ENCODE measurements at regions not wholly inside any gene's neighbourhood (a gene's known extent, or its start where the extent isn't known, plus 50 kb on each side); places are given as distances from the start of the nearest gene placed in this dataset.

DNA sequence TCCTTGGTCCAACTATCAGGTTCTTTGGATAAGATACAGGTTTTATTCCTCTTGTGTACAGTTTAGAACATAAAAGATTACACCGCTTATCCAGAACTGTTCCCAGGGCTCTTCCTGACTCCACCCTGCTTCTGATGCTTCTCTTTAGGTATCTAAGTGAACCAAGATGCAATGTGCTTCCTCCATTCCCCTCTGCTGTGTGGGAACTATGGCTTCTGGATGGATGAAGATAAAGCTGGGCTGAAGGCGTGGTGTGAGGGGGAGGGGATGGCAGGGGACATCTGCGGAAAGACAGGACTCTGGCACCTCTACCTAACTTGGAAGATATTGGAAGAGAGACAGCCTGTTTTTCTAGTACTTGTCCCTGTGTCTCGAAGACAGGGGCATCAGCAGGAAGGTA is 209.9 kb upstream of the TBX20 start:
- DNase-seq (ENCODE audit: insufficient read length, low spot score) (no peak), FAIRE-seq (no peak)

DNA sequence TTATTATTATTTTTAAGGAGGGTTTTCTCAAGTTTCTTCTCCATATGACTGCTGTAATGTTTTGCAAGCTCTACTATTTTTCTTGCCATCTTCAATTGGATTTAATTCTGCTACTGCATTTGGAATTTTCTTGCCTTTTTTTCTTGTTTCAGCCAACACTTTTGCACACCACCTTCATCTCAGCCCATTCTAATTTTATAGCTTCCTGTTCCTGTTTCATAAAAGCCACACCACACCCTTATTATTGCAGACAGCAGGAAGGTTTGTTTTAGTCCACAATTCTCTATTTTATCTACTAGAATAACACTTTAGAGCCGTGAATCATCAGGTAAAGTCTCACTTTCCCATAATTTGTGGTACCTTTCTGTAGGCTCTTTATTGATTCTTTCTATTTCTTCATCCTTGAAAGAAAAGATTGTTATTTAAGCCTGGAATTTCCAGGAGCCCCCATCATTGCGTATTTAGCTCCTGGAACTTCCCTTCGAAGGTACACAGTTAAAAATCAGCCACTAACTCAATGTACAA is 209.3 kb upstream of the TBX20 start:
- no peak for DNase-seq (ENCODE audit: insufficient read length, low spot score)
- no peak for FAIRE-seq

DNA sequence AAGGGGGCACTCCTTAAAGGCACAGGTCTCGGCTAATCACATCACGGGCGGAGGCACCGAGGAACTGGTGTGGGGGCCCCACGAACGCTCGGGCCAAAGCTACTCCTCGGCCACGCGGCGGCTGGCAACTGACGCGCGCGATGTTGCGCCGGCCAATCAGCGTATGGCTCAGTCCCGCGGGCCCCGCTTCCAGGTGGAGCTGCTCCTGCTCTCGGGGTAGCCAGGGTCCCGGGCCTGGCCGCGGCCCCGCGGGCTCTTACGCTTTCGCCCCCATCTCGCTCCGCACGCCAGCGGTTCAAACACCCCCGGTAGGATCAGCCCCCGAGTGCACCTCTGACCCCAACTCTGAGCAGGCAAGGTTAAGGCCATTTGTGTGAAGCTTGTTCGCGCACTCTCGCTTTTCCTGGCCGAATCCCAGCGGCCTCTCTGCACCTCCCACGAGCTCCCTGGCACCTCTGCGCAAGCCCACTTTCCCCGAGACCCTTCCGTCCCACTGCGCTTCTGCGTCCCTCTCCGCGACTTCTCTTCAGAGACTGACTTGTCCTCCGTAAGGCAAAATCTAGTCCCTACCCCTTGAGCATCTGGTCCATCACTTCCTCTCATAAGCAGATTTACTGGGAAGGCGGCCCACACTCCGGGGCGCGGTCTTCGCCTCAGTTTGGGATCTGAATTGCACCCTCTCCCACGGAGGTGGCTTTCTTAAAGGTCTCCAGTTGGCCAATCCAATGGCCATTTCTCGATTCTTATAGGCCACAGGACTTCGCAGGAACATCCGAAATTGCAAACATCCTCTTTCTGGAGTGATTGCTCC is 200.9 kb upstream of the TBX20 start:
- no peak for DNase-seq (ENCODE audit: insufficient read length, low spot score)
- no peak for FAIRE-seq

DNA sequence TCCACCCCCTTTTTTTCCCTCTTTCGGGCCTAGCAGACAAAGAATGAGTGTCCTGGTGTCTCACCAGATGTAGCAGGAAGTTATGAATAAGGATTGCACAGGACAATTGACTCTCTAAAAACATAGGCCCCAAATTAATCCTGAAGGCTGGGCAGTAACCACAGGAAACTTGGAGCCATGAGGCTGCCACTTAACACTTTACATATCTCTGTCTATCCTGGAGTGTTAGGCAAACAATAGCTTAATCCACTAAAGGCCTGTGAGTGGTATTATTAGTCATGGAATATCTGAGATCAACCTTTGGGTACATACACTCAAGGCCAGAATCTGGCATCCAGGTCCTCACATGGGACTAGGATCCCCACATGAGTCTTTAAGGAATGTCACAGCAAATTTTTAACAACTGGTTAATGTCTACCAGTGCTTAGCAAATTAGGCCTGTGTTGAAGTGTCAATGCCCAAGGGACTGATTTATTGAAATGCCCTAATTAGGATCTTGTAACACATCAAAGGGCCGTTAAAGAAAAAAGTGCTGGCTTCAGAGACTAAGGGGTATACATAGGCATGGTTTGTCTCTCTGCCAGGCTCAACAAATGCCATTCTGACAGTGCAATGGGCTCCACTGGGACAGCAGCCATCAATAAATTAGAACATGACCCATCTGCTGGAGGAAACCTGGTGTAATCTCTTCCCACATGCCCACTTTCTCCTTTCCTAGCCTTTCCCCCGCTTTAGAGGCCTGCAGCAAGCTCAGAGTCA is 196.7 kb upstream of the TBX20 start:
- no peak for DNase-seq (ENCODE audit: insufficient read length, low spot score)
- no peak for FAIRE-seq

DNA sequence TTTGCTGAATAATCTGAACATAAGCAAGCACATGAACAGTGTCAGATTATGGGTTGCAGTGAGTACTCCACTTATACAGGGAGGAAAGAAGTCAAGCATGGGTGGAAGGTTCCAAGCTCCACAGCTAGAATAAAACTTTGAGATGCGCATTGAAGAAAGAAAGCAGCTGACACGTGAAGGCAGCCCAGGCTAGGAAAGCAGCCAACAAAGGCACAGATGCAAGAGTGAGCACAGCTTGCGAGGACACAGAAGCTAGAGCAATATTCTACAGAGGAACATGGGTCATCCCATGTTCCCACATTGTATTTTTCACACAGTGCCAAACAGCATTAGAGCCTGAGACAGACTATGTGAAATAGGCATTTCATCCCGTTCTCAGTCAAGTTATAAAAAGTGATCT is 194.6 kb upstream of the TBX20 start:
- no peak for FAIRE-seq
- DNase-seq (ENCODE audit: insufficient read length, low spot score): no peak

DNA sequence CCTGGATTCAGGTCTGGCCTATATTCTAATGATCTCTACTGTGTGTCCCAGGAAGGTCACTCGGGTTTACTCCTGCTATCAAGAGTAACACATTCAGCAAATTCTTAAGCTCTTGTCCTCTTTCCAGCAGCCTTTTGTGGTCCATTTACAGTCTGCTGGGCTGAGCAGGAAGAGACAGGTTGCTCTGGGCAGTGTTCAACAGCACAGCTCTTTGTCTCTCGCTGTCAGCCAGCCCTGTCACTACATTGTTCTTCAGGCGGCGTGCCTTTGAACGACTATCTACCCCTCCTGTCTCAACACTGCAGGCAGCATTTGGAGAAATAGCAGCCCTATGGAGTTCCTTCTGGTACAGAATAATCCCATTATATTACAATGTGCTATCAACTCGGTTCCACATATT is 192.2 kb upstream of the TBX20 start:
- DNase-seq (ENCODE audit: insufficient read length, low spot score): no peak
- no peak for FAIRE-seq

DNA sequence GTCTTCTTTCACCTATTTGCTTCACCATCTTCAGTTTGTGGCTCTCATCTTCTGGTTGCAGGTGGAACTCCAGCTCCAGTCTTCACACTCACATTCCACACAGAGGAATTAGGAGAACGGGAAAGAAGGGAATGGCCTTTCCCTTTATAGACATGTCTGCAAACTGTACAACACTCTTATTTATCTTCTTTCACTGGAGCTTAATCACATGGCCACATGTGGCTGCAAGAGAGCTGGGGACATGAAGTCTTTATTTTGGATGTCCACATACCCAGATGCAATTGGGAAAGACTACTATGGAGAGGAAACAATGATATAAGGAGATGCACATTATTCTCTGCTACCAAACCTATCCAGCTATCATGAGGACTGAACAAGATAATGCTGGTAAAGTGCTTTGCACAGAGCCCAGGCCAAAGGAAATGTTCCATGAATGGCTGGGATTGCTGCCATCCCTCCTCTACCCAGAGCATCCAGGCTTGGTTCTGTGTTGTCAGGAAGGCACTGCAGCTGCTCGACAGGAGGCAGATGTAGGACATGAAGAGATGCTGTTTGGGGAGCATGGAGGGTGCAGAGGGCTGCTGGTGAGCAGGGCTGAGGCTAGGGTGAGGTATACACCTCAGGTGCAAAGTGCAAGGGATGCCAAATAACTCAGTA is 183.8 kb upstream of the TBX20 start:
- DNase-seq (ENCODE audit: insufficient read length, low spot score) (no peak), FAIRE-seq (no peak)

DNA sequence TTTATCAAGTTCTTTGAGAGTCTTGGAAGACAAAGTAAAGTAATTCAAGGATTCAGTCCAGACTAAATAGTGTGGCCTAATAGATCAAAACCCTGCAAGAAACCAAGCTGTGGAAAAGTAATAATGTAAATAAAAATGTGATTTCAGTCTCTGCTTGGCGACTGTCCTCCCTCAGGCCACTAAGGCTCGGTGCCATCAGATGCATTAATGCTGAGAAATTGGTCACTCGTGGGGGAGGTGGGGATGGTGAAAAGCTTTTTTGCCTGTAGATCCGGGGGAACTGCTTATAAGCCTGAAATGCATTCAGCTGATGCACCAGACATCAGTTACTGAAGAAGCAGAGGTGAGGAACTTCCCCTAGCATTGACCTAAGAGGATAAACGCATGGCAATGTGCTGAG is 182.6 kb upstream of the TBX20 start:
- FAIRE-seq (no peak), DNase-seq (ENCODE audit: insufficient read length, low spot score) (no peak)

DNA sequence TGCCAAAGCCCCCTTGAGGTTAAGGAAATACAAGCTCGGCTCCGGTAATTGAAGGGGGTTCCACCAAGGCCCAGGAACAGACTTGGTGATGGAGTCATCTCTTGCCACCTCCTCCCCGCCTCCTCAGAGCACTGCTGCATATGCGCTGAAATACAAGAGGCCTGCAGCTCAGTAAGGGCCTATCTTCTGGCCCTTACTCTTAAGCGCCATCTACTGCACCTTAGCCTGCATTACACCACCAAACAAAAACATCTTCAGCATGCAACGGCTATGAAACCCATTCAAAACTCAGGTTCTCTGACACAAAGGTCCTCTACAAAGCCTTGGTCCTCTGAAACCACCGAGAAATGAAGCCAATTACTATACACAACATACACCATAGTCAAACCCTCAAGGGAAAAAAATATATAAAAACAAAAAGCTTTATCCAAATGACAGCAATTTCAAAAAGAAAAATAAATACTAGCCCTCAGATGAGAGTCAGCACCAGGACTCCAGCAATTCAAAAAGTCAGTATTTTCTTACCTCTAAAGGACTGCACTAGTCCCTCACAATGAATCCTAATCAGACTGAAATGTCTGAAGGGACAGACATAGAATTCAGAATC is 176.8 kb upstream of the TBX20 start:
- FAIRE-seq (no peak), DNase-seq (ENCODE audit: insufficient read length, low spot score) (no peak)

DNA sequence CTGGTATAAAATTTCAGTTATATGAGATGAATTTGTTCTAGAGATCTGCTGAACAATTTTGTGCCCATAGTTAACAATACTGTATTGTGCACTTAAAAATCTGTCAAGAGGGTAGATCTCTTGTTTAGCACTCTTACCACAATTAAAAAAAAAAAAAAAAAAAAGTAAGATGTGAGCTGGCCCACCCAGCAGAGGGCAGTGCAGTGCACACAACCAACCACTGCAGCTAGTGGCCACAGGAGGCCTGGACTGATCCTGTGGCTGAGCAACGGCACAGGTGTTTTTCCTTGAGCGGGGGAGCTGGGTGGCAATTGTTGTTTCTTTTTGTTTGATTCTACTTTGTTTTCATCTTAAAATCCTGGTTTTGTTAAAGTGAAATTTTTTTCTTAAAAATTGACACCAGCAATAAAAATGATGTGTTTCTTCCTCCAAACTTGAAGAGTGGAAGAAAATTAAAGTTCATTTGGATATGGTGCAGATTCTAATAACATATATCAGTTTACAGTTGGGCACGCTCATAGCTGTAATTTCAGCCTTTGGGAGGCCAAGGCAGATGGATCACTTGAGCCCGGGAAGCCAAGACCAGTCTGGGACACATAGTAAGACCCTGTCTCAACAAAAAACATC is 171.1 kb upstream of the TBX20 start:
- FAIRE-seq: peak; percentile 52

DNA sequence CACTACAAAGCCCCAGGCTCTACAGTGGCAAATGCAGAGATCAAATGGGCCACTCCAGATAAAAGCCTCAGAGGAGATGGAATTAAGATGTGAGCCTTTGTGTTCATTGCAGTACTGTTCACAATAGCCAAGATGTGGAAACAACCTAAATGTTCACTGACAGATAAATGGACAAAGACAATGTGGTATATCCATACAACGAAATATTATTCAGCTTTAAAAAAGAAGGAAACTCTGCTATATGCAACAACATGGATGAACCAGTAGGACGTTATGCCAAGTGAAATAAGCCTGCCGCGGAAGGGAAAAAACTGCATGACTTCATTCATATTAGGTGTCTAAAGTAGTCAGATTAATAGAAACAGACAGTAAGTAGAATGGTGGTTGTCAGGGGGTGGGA is 170.5 kb upstream of the TBX20 start:
- DNase-seq (ENCODE audit: insufficient read length, low spot score) (no peak), FAIRE-seq (no peak)

More for the DNA sequence above, 171.1 kb upstream of the TBX20 start:
- DNase-seq (ENCODE audit: insufficient read length, low spot score): peak; percentile 56

DNA sequence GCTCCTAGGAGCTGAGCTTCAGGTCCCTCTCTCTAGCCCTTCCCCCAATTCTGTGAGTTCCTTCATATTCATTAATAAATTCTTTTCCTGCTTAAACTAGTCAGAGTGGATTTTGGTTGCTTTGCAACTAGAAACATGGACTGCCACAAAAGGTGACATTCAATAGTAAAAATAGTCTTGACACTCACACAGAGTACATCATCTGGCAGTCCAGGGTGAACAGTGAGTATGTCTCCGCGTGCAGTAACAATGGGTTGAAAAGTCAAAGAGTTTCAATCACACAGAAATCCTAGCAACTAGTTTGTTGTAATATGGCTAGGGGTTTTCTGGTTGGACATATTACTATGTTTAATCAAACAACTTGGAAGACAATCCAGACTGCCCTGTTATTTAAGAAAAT is 168.8 kb upstream of the TBX20 start:
- DNase-seq (ENCODE audit: insufficient read length, low spot score): no peak
- FAIRE-seq: no peak

DNA sequence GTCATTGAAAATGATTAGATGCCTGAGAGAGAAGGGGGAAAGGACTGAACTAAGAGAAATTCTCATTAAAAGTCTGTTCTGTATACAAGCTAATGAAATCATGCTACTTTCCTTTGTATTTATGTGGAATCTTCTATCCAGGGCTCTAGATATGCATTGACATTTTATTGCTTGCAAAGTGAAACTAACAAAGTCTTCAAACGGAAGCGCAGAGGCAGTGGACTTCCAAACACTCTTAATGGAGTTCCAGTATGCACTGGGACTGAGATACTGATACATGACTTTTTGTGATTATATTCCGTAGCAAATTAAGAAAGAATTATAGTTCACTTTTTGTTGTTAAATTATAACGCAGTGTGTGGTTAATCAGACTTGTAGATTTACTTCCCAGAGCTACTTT is 166.8 kb upstream of the TBX20 start:
- DNase-seq (ENCODE audit: insufficient read length, low spot score) (no peak), FAIRE-seq (no peak)

DNA sequence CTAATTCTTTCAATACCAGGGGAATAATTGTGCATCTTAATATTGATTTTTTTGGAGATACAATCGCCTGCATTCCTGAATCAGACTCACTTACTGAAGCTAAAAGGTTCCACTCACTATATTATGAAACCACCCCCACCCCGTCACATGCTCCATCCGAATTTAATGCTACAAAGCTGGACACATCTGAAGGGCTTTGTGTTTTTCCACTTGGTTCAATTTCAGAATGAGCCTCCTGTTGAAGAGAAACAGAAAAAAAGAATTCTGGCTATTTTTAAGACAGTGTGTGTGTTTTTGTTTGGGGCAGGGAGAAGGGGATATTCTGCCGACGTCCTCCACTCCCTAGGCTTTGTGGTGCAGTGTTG is 165.5 kb upstream of the TBX20 start:
- DNase-seq (ENCODE audit: insufficient read length, low spot score): no peak

DNA sequence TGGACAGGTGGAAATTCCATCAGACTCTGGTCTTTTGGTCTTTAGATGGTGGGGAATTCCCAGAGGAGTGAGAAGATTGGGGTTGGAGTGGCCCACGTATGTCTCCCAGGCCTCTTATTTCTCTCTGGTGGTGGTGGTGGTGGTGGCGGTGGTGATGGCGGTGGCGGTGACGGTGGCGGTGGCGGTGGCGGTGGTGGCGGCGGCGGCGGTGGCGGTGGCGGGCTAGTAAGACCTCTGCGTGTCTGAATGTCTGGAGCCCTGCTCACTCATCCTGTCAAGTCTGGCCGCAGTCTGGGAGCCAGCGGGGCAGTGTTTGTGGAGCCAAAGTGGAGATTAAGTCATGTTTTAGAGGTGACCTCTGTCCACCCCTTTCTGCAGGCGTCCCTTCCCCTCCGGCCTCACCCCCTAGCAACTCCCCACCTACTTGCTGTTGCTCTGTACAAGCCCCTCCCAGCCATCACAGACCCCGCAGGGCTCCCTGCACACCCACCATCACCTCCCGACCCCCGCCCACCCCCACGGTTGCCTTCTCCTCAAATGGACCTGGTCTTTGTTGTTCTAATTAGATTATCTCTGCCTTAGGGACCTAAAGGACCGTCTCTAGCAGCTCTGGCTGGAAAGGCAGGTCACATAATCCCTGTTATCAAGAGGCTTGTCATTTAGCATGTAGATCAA is 165.0 kb upstream of the TBX20 start:
- no peak for DNase-seq (ENCODE audit: insufficient read length, low spot score)
- FAIRE-seq: no peak

More for the DNA sequence above, 165.5 kb upstream of the TBX20 start:
- FAIRE-seq: no peak

DNA sequence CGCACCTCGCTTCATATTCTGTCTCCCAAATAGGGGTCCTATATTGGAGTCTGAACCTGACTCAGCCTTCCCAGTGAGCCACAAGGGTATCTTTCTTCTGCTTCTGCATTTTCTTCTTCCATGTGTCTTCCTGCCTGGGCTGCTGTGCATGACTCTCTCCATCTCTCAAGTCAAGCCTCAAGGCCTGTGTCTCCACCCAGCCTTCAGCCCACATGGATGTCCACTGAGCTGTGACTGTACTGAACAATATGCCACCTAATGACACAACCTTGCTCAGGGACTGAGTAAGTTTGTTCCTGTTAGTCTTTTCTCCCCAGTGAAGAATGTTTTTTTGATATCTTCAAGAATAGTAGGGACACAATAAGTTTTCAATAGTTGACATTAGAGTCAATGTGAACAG is 162.7 kb upstream of the TBX20 start:
- FAIRE-seq (no peak), DNase-seq (ENCODE audit: insufficient read length, low spot score) (no peak)

DNA sequence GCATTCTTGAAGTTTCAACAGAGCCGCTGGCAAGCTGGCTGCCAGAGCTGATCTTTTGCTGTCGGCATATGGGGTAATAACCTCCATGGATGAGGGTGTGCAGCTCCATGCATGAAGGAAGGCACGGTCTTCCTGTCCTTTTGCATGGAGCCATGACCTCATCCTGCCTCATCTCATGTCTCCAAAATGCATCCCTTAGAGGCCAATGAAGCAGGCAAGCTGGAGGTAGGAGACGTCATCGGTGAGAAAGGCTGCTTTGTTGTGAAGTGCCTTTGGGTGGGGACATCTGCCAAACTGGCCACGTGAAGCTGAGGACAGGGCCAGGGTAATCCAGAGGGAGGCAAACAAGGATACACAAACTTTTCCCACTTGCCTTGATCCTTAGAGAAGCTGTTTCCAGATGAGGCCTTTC is 161.5 kb upstream of the TBX20 start:
- DNase-seq (ENCODE audit: insufficient read length, low spot score) (no peak), FAIRE-seq (no peak)

DNA sequence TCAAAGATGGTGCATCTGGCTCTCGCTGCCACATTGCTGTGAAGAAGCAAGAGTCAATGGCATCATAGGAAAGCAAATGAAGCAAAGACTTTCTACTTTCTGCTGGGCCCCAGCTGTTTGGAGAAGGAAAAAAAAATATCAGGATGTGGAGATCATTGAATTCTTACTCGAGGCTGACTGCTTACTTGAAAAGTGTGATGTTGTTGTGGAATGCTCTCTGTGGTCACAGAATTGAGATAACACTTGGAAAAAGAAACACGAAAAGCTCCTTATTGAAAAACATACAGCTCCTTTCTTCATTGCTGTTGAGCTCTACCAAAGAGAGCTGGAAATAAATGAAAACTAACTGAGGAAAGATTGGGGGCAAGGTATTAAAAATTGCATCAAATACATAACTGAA is 157.4 kb upstream of the TBX20 start:
- no peak for DNase-seq (ENCODE audit: insufficient read length, low spot score)
- no peak for FAIRE-seq

DNA sequence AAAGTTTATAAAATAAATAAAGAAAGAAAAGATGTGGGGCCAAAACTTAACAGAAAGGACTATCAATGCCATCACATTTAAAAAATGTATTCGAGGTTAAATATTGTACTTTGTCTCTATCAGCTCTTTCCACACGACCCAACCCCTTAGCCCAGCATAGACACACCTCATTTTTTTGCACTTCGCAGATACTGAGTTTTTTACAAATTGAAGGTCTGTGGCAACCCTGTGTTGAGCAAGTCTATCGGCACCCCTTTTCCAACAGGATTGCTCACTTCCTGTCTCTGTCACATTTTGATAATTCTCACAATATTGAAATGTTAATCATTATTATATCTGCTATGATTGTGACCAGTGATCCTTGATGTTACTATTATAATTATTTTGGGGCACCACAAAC is 151.6 kb upstream of the TBX20 start:
- FAIRE-seq (no peak), DNase-seq (ENCODE audit: insufficient read length, low spot score) (no peak)

DNA sequence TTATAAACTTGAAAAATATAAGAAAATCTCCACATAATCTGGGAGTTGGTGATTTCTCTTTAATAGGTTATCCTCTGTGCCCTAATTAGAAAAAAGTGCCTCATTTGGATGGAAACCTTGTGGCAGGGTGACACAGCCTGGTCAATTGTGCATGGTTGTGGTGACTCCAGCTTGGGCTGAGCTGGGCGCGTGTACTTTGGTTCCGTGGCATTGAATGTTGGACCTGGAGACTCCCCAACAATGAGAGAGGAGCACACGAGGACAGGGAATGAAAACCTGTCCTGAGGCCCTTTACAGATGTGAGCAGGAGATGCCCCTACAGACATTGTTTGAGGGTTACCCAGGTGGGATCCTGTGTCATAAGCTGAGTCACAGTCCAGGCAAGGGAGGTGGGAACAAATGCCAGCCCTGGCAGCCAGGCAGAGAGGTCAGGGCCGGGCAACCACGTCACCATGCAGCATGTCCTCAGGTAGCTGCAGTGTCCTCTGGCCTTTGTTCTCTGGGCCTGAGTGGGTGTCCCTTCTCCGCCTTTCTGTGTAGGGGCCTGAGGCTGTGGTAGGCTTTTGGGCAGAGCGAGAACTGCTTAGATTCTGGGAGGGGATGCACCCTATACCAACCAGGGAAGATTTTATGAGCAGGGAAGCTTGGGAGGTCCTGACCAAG is 147.4 kb upstream of the TBX20 start:
- no peak for DNase-seq (ENCODE audit: insufficient read length, low spot score)
- no peak for FAIRE-seq

Data from GM19239 (cell line).